SK-N-SH treated with all-trans-retinoic acid at 6 μM for 48 hours (cell line): ENCODE measurements at regions not wholly inside any gene's neighbourhood (a gene's known extent, or its start where the extent isn't known, plus 50 kb on each side); places are given as distances from the start of the nearest gene placed in this dataset.
"Not testable (repeated sequence)": the region's sequence is repeated elsewhere in the genome, so short reads cannot be mapped to it uniquely, and the experiment has no call there.

Source experiments
- ATAC-seq: fragments of 200-7000 bp; cut with Tn5 transposase; 3 replicates; pipeline ENCODE4 v1.9.1; 2020; ENCODE audit warnings: mild to moderate bottlenecking, moderate library complexity
- ARNTL ChIP-seq: fragments of 450-650 bp; formaldehyde crosslinking; IDR thresholded peaks from 2 replicates; pipeline ENCODE4 v1.5.0; 2020; ENCODE audit warnings: low read depth, mild to moderate bottlenecking, moderate library complexity, borderline replicate concordance
- BACH2 ChIP-seq: fragments of 250-450 bp; sonication (Bioruptor Pico); IDR thresholded peaks from 2 replicates; pipeline ENCODE4 v1.9.0; 2021; ENCODE audit warnings: mild to moderate bottlenecking, borderline replicate concordance
- CSDC2 ChIP-seq: fragments of 250-450 bp; sonication (Bioruptor Pico); IDR thresholded peaks from 2 replicates; pipeline ENCODE4 v1.5.0; 2020; ENCODE audit warnings: mild to moderate bottlenecking, moderate library complexity
- ESRRG ChIP-seq: fragments of 250-450 bp; sonication (Bioruptor Pico); IDR thresholded peaks from 2 replicates; pipeline ENCODE4 v1.6.1; 2021; ENCODE audit warnings: mild to moderate bottlenecking
- GLIS3 ChIP-seq: fragments of 250-450 bp; sonication (Bioruptor Pico); IDR thresholded peaks from 2 replicates; pipeline ENCODE4 v1.5.0; 2020; ENCODE audit warnings: mild to moderate bottlenecking, moderate library complexity
- ISL1 ChIP-seq: fragments of 250-450 bp; sonication (Bioruptor Pico); IDR thresholded peaks from 2 replicates; pipeline ENCODE4 v2.1.2; 2022; ENCODE audit warnings: mild to moderate bottlenecking, moderate library complexity
- OSR1 ChIP-seq: fragments of 250-450 bp; sonication (Bioruptor Pico); IDR thresholded peaks from 2 replicates; pipeline ENCODE4 v1.8.0; 2022; ENCODE audit warnings: moderate library complexity, mild to moderate bottlenecking, inconsistent platforms
- PPARA ChIP-seq: fragments of 250-450 bp; sonication (Bioruptor Pico); IDR thresholded peaks from 2 replicates; pipeline ENCODE4 v1.5.0; 2020; ENCODE audit warnings: mild to moderate bottlenecking, borderline replicate concordance
- RARB ChIP-seq: fragments of 250-450 bp; sonication (Bioruptor Pico); IDR thresholded peaks from 2 replicates; pipeline ENCODE4 v1.8.0; 2021; ENCODE audit warnings: mild to moderate bottlenecking, moderate library complexity
- SNAI2 ChIP-seq: fragments of 250-450 bp; sonication (Bioruptor Pico); IDR thresholded peaks from 2 replicates; pipeline ENCODE4 v1.5.0; 2020; ENCODE audit warnings: mild to moderate bottlenecking, moderate library complexity
- TCF4 ChIP-seq: fragments of 250-450 bp; sonication (Bioruptor Pico); IDR thresholded peaks from 2 replicates; pipeline ENCODE4 v1.8.0; 2021; ENCODE audit warnings: mild to moderate bottlenecking, moderate library complexity, borderline replicate concordance
- ZC3H10 ChIP-seq: fragments of 250-450 bp; sonication (Bioruptor Pico); IDR thresholded peaks from 2 replicates; pipeline ENCODE4 v1.5.1; 2021; ENCODE audit warnings: mild to moderate bottlenecking, moderate library complexity
- ZFP3 ChIP-seq: fragments of 250-450 bp; sonication (Bioruptor Pico); IDR thresholded peaks from 2 replicates; pipeline ENCODE4 v1.5.0; 2020; ENCODE audit warnings: mild to moderate bottlenecking, moderate library complexity
- ZNF70 ChIP-seq: fragments of 450-650 bp; formaldehyde crosslinking; IDR thresholded peaks from 2 replicates; pipeline ENCODE4 v1.5.0; 2020; ENCODE audit warnings: mild to moderate bottlenecking, moderate library complexity
- ZNF8 ChIP-seq: fragments of 450-650 bp; formaldehyde crosslinking; IDR thresholded peaks from 2 replicates; pipeline ENCODE4 v1.5.0; 2020; ENCODE audit warnings: mild to moderate bottlenecking, moderate library complexity
- TF ChIP-seq, protein P1 (sequence below): fragments of 250-450 bp; sonication (Bioruptor Pico); IDR thresholded peaks from 2 replicates; pipeline ENCODE4 v1.5.1; 2020; ENCODE audit warnings: low read depth, mild to moderate bottlenecking, moderate library complexity
- TF ChIP-seq, protein P2 (sequence below): fragments of 250-450 bp; sonication (Bioruptor Pico); IDR thresholded peaks from 2 replicates; pipeline ENCODE4 v1.8.0; 2020; ENCODE audit warnings: mild to moderate bottlenecking, moderate library complexity, borderline replicate concordance
- TF ChIP-seq, protein P3 (sequence below): fragments of 250-450 bp; sonication (Bioruptor Pico); IDR thresholded peaks from 2 replicates; pipeline ENCODE4 v1.5.1; 2021; ENCODE audit warnings: mild to moderate bottlenecking, moderate library complexity
- TF ChIP-seq, protein P4 (sequence below): fragments of 250-450 bp; sonication (Bioruptor Pico); IDR thresholded peaks from 2 replicates; pipeline ENCODE4 v1.5.0; 2020; ENCODE audit warnings: mild to moderate bottlenecking, moderate library complexity

DNA sequence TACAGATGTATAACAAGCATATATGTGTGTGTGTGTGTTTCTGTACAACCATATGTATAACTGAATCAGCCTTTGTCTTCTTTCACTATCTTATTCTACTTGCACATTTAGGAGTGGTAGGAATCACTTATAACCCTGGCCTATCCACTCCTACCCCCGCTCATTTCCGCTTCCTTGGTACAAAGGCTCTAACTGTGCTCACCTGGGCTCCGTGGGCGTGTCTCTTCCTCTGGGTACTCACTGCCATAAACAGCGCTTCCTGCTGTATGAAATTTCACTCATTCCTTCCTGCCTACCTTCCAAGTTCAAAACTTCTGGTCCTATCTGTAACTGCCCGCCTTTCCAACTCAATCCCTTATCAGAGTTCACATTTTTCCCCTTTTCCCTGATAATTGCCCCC lies 815.5 kb downstream of the EPHA4 start (continued):
- TF ChIP-seq, protein P1, sequence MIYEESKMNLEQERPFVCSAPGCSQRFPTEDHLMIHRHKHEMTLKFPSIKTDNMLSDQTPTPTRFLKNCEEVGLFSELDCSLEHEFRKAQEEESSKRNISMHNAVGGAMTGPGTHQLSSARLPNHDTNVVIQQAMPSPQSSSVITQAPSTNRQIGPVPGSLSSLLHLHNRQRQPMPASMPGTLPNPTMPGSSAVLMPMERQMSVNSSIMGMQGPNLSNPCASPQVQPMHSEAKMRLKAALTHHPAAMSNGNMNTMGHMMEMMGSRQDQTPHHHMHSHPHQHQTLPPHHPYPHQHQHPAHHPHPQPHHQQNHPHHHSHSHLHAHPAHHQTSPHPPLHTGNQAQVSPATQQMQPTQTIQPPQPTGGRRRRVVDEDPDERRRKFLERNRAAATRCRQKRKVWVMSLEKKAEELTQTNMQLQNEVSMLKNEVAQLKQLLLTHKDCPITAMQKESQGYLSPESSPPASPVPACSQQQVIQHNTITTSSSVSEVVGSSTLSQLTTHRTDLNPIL (CRISPR knock-in tag) = no peak
- TF ChIP-seq GLIS3 (no peak), RARB (no peak), ESRRG (CRISPR knock-in tag) (no peak), BACH2 (CRISPR knock-in tag) (no peak), ARNTL (CRISPR knock-in tag) (no peak)

DNA sequence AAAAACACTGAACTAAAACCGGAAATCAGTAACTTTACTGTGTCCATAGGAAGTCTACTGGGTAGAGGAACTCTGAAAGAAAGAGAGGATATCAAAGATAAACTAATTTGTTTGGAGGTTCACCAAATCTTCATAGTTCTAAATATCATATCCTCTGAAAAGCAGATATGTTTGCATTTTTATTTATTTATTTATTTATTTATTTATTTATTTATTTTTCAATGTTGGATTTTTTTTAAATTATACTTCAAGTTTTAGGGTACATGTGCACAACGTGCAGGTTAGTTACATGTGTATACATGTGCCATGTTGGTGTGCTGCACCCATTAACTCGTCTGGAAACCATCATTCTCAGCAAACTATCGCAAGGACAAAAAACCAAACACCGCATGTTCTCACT lies 813.7 kb downstream of the EPHA4 start:
- not testable (repeated sequence) for ATAC-seq

DNA sequence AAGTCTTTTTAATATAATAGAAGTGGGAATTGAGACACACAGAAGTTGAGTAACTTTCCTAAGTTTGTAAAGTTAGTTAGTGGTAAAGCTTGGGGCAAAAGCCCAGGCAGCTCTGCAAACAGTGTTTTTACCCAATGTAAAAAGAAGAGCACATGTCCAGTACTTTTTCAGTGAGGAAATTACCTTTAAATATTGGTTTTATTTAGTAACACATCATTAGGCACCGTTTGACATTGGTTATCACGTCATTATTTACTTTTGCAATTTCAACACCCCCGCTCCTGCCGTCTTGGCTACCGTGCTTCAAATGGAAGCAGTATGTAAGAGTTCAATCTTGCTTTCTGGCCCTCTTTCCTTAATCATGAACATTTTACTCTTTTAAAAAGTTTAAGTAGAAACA lies 807.9 kb downstream of the EPHA4 start:
- ATAC-seq = no peak
- TF ChIP-seq RARB (no peak), ZNF8 (CRISPR knock-in tag) (no peak), SNAI2 (CRISPR knock-in tag) (no peak), ZC3H10 (CRISPR knock-in tag) (no peak)
- TF ChIP-seq, protein P2, sequence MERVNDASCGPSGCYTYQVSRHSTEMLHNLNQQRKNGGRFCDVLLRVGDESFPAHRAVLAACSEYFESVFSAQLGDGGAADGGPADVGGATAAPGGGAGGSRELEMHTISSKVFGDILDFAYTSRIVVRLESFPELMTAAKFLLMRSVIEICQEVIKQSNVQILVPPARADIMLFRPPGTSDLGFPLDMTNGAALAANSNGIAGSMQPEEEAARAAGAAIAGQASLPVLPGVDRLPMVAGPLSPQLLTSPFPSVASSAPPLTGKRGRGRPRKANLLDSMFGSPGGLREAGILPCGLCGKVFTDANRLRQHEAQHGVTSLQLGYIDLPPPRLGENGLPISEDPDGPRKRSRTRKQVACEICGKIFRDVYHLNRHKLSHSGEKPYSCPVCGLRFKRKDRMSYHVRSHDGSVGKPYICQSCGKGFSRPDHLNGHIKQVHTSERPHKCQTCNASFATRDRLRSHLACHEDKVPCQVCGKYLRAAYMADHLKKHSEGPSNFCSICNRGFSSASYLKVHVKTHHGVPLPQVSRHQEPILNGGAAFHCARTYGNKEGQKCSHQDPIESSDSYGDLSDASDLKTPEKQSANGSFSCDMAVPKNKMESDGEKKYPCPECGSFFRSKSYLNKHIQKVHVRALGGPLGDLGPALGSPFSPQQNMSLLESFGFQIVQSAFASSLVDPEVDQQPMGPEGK (CRISPR knock-in tag) = no peak
- TF ChIP-seq, protein P1 (CRISPR knock-in tag) = no peak

DNA sequence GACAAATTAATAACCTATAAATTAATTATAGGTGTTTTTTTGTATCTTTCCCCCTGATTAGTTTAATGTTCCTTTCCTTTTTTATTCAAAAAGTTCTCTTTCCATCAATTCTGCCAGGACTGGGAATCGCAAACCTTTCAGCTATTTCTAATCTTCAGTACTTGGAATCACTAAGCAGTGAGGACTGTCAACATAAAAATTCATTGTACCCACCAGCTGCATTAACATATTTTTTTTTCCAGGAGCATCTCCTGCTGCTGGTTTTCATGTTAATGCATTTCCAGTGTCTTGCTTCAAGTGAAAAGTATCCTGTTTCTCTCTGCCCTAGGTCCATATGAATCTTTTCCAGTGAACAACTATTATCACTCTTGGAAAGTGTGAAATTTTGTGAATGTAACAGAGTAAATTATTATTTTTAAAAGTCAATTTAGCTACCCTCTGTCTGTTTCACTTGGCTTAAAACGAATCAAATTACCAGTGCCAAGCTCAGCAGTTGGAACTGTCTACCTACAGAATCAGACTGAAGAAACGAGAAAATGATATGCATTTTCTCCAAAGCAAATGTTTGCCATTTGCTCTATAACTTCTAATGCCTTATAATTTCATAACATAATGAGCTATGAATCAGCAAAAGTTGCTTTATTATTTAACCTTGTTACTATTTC lies 804.4 kb downstream of the EPHA4 start:
- ATAC-seq = no peak
- no peak for TF ChIP-seq ZNF8 (CRISPR knock-in tag)
- TF ChIP-seq, protein P3, sequence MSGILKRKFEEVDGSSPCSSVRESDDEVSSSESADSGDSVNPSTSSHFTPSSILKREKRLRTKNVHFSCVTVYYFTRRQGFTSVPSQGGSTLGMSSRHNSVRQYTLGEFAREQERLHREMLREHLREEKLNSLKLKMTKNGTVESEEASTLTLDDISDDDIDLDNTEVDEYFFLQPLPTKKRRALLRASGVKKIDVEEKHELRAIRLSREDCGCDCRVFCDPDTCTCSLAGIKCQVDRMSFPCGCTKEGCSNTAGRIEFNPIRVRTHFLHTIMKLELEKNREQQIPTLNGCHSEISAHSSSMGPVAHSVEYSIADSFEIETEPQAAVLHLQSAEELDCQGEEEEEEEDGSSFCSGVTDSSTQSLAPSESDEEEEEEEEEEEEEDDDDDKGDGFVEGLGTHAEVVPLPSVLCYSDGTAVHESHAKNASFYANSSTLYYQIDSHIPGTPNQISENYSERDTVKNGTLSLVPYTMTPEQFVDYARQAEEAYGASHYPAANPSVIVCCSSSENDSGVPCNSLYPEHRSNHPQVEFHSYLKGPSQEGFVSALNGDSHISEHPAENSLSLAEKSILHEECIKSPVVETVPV (CRISPR knock-in tag) = no peak
- no peak for TF ChIP-seq TCF4 (CRISPR knock-in tag)
- TF ChIP-seq OSR1 (CRISPR knock-in tag) = no peak
- no peak for TF ChIP-seq GLIS3
- no peak for TF ChIP-seq RARB
- TF ChIP-seq ZNF70 (CRISPR knock-in tag) = no peak
- TF ChIP-seq, protein P4, sequence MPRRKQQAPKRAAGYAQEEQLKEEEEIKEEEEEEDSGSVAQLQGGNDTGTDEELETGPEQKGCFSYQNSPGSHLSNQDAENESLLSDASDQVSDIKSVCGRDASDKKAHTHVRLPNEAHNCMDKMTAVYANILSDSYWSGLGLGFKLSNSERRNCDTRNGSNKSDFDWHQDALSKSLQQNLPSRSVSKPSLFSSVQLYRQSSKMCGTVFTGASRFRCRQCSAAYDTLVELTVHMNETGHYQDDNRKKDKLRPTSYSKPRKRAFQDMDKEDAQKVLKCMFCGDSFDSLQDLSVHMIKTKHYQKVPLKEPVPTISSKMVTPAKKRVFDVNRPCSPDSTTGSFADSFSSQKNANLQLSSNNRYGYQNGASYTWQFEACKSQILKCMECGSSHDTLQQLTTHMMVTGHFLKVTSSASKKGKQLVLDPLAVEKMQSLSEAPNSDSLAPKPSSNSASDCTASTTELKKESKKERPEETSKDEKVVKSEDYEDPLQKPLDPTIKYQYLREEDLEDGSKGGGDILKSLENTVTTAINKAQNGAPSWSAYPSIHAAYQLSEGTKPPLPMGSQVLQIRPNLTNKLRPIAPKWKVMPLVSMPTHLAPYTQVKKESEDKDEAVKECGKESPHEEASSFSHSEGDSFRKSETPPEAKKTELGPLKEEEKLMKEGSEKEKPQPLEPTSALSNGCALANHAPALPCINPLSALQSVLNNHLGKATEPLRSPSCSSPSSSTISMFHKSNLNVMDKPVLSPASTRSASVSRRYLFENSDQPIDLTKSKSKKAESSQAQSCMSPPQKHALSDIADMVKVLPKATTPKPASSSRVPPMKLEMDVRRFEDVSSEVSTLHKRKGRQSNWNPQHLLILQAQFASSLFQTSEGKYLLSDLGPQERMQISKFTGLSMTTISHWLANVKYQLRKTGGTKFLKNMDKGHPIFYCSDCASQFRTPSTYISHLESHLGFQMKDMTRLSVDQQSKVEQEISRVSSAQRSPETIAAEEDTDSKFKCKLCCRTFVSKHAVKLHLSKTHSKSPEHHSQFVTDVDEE = no peak
- TF ChIP-seq ARNTL (CRISPR knock-in tag) = no peak
- TF ChIP-seq, protein P2 (CRISPR knock-in tag) = no peak
- no peak for TF ChIP-seq ESRRG (CRISPR knock-in tag)
- TF ChIP-seq ISL1 (CRISPR knock-in tag) = no peak
- no peak for TF ChIP-seq PPARA
- TF ChIP-seq CSDC2 (CRISPR knock-in tag) = no peak
- TF ChIP-seq BACH2 (CRISPR knock-in tag) = no peak
- no peak for TF ChIP-seq ZFP3 (CRISPR knock-in tag)
- TF ChIP-seq, protein P1 (CRISPR knock-in tag) = no peak
